IPS DF 6.9 (cell line): ENCODE measurements at regions not wholly inside any gene's neighbourhood (a gene's known extent, or its start where the extent isn't known, plus 50 kb on each side); places are given as distances from the start of the nearest gene placed in this dataset.

Experiments
- DNase-seq: peaks from one replicate; pipeline ENCODE4 v3.0.0-alpha.2; 2013; ENCODE audit warnings: low read depth, low spot score
- H3K27ac ChIP-seq: one replicate; pipeline ENCODE4 v1.5.1; 2013; ENCODE audit warnings: low read length, control low read depth
- H3K27me3 ChIP-seq: 2 replicates; pipeline ENCODE4 v1.6.1; 2013; ENCODE audit warnings: mild to moderate bottlenecking, low read length; ENCODE audit not compliant: control insufficient read depth, insufficient read depth
- H3K36me3 ChIP-seq: 2 replicates; pipeline ENCODE4 v1.6.1; 2013; ENCODE audit warnings: low read length; ENCODE audit not compliant: control insufficient read depth, insufficient read depth
- H3K4me1 ChIP-seq: 2 replicates; pipeline ENCODE4 v1.6.1; 2013; ENCODE audit warnings: low read length; ENCODE audit not compliant: control insufficient read depth, insufficient read depth
- H3K4me3 ChIP-seq: 2 replicates; pipeline ENCODE4 v1.5.1; 2013; ENCODE audit warnings: mild to moderate bottlenecking, low read length
- H3K9me3 ChIP-seq: 2 replicates; pipeline ENCODE4 v1.6.1; 2013; ENCODE audit warnings: low read length, inconsistent platforms; ENCODE audit not compliant: control insufficient read depth, insufficient read depth
- WGBS: extraction: QIAGEN DNeasy Blood & Tissue Kit; methylation state at CpG from one replicate; pipeline ENCODE4 v1.1.7; 2013; ENCODE audit warnings: mixed read lengths, missing lambda C conversion rate; ENCODE audit not compliant: insufficient read length, insufficient coverage; 5-methylcytosine and 5-hydroxymethylcytosine counted together

GRCh38 chr1:5511381-5512097 lies 480.7 kb downstream of the NPHP4 start:
- H3K4me3 ChIP-seq, result no peak overlapping the region
- no CpG with 5 or more reads among the region's 9 CpGs for WGBS
- H3K4me1 ChIP-seq, result no peaks in the 10 kb centered on the region
- no peak for DNase-seq
- no peak overlapping the region for H3K27ac ChIP-seq
- no peaks in the 10 kb centered on the region; the same call in 1 of the 2 replicates for H3K27me3 ChIP-seq
- H3K36me3 ChIP-seq, result no peaks in the 10 kb centered on the region
- peaks cover 1% of the 10 kb centered on the region for H3K9me3 ChIP-seq

GRCh38 chr1:5509664-5510452 lies 482.4 kb downstream of the NPHP4 start:
- H3K27me3 ChIP-seq, result no peaks in the 10 kb centered on the region; the same call in 1 of the 2 replicates
- no peaks in the 10 kb centered on the region for H3K36me3 ChIP-seq
- WGBS, result no CpG with 5 or more reads among the region's 21 CpGs
- H3K9me3 ChIP-seq, result peaks cover 1% of the 10 kb centered on the region
- no peak overlapping the region for H3K27ac ChIP-seq
- H3K4me3 ChIP-seq, result no peak overlapping the region
- peak; percentile 31 for DNase-seq
- no peaks in the 10 kb centered on the region for H3K4me1 ChIP-seq

- Histone ChIP-seq H3K36me3 (no peaks in the 10 kb centered on the region), H3K27ac (no peak overlapping the region), H3K4me1 (no peaks in the 10 kb centered on the region), H3K27me3 (no peaks in the 10 kb centered on the region; the same call in 1 of the 2 replicates), H3K9me3 (no peaks in the 10 kb centered on the region; the same call in 1 of the 2 replicates), H3K4me3 (no peak overlapping the region)
- no peak for DNase-seq
- no CpG with 5 or more reads among the region's 14 CpGs for WGBS
Measured at GRCh38 chr1:5508669-5509330, 483.4 kb downstream of the NPHP4 start.

- Histone ChIP-seq H3K27me3 (no peaks in the 10 kb centered on the region; the same call in 1 of the 2 replicates), H3K36me3 (no peaks in the 10 kb centered on the region), H3K9me3 (no peaks in the 10 kb centered on the region; the same call in 1 of the 2 replicates), H3K27ac (no peak overlapping the region), H3K4me1 (no peaks in the 10 kb centered on the region), H3K4me3 (no peak overlapping the region)
- DNase-seq, result no peak
- no CpG with 5 or more reads among the region's 15 CpGs for WGBS
Measured at GRCh38 chr1:5507340-5507739, 484.9 kb downstream of the NPHP4 start.

- WGBS, result no CpG with 5 or more reads among the region's 11 CpGs
Measured at GRCh38 chr1:5506634-5507033, 485.6 kb downstream of the NPHP4 start.

GRCh38 chr1:5505944-5506343 lies 486.3 kb downstream of the NPHP4 start:
- no peak overlapping the region for H3K4me3 ChIP-seq
- no peaks in the 10 kb centered on the region for H3K9me3 ChIP-seq
- no peak overlapping the region for H3K27ac ChIP-seq
- H3K27me3 ChIP-seq, result no peaks in the 10 kb centered on the region; the same call in 1 of the 2 replicates
- H3K36me3 ChIP-seq, result no peaks in the 10 kb centered on the region
- H3K4me1 ChIP-seq, result no peaks in the 10 kb centered on the region
- DNase-seq, result no peak
- no CpG with 5 or more reads among the region's 6 CpGs for WGBS

More at GRCh38 chr1:5506634-5507033, 485.6 kb downstream of the NPHP4 start:
- no peaks in the 10 kb centered on the region for H3K9me3 ChIP-seq
- H3K27me3 ChIP-seq, result no peaks in the 10 kb centered on the region; the same call in 1 of the 2 replicates
- H3K27ac ChIP-seq, result no peak overlapping the region
- no peaks in the 10 kb centered on the region for H3K4me1 ChIP-seq
- no peaks in the 10 kb centered on the region for H3K36me3 ChIP-seq
- DNase-seq, result no peak
- H3K4me3 ChIP-seq, result no peak overlapping the region

- H3K27me3 ChIP-seq, result no peaks in the 10 kb centered on the region; the same call in 1 of the 2 replicates
- H3K36me3 ChIP-seq, result no peaks in the 10 kb centered on the region
- no peaks in the 10 kb centered on the region for H3K4me1 ChIP-seq
- no peaks in the 10 kb centered on the region for H3K9me3 ChIP-seq
- H3K4me3 ChIP-seq, result no peak overlapping the region
- no peak overlapping the region for H3K27ac ChIP-seq
- no peak for DNase-seq
- no CpG with 5 or more reads among the region's 8 CpGs for WGBS
Measured at GRCh38 chr1:5504364-5504740, 487.9 kb downstream of the NPHP4 start.

- no peaks in the 10 kb centered on the region; the same call in 1 of the 2 replicates for H3K27me3 ChIP-seq
- no peak overlapping the region for H3K4me3 ChIP-seq
- WGBS, result no CpG with 5 or more reads among the region's 9 CpGs
- no peaks in the 10 kb centered on the region for H3K9me3 ChIP-seq
- DNase-seq, result no peak
- H3K4me1 ChIP-seq, result no peaks in the 10 kb centered on the region
- no peaks in the 10 kb centered on the region for H3K36me3 ChIP-seq
- no peak overlapping the region for H3K27ac ChIP-seq
Measured at GRCh38 chr1:5503556-5504363, 488.5 kb downstream of the NPHP4 start.

GRCh38 chr1:5502311-5503194 lies 489.7 kb downstream of the NPHP4 start:
- no peaks in the 10 kb centered on the region for H3K36me3 ChIP-seq
- no peaks in the 10 kb centered on the region; the same call in 1 of the 2 replicates for H3K27me3 ChIP-seq
- no peak for DNase-seq
- no peak overlapping the region for H3K4me3 ChIP-seq
- H3K4me1 ChIP-seq, result no peaks in the 10 kb centered on the region
- no peaks in the 10 kb centered on the region for H3K9me3 ChIP-seq
- H3K27ac ChIP-seq, result no peak overlapping the region
- no CpG with 5 or more reads among the region's 18 CpGs for WGBS
